Hepatocyte (in vitro differentiated cells): ENCODE measurements at regions not wholly inside any gene's neighbourhood (a gene's known extent, or its start where the extent isn't known, plus 50 kb on each side); places are given as distances from the start of the nearest gene placed in this dataset.

ENCODE experiments used
- DNase-seq: peaks from one replicate; pipeline ENCODE4 v3.0.0-alpha.2; 2016; ENCODE audit warnings: low spot score
- H2AFZ ChIP-seq: fragments of 200-600 bp; sonication (generic); 2 replicates; pipeline ENCODE4 v1.6.0; 2016; ENCODE audit warnings: antibody characterized with exemption, mild to moderate bottlenecking
- H3K27ac ChIP-seq: fragments of 200-600 bp; sonication (generic); 2 replicates; pipeline ENCODE4 v1.5.1; 2016; ENCODE audit warnings: mild to moderate bottlenecking
- H3K27me3 ChIP-seq: fragments of 200-600 bp; sonication (generic); 2 replicates; pipeline ENCODE4 v1.6.1; 2016
- H3K36me3 ChIP-seq: fragments of 200-600 bp; sonication (generic); replicated peaks from 2 replicates; pipeline ENCODE4 v1.5.1; 2016; ENCODE audit warnings: low read depth; ENCODE audit not compliant: insufficient read depth
- H3K4me1 ChIP-seq: fragments of 200-600 bp; sonication (generic); 2 replicates; pipeline ENCODE4 v1.5.1; 2016; ENCODE audit warnings: mild to moderate bottlenecking, moderate library complexity; ENCODE audit not compliant: insufficient read depth
- H3K4me2 ChIP-seq: fragments of 200-600 bp; sonication (generic); 2 replicates; pipeline ENCODE4 v1.6.0; 2016
- H3K4me3 ChIP-seq: fragments of 200-600 bp; sonication (generic); 2 replicates; pipeline ENCODE4 v1.5.1; 2016; ENCODE audit warnings: mild to moderate bottlenecking
- H3K79me2 ChIP-seq: fragments of 200-600 bp; sonication (generic); 2 replicates; pipeline ENCODE4 v1.6.0; 2017; ENCODE audit warnings: mild to moderate bottlenecking
- H3K9me2 ChIP-seq: fragments of 200-600 bp; sonication (generic); replicated peaks from 2 replicates; pipeline ENCODE4 v1.6.0; 2017; ENCODE audit warnings: mild to moderate bottlenecking; ENCODE audit not compliant: insufficient read depth
- H3K9me3 ChIP-seq: fragments of 200-600 bp; sonication (generic); 2 replicates; pipeline ENCODE4 v1.5.1; 2016; ENCODE audit warnings: low read depth, mild to moderate bottlenecking
- H4K20me1 ChIP-seq: fragments of 200-600 bp; sonication (generic); 2 replicates; pipeline ENCODE4 v1.6.0; 2016; ENCODE audit warnings: mild to moderate bottlenecking; ENCODE audit not compliant: insufficient read depth, poor library complexity, severe bottlenecking
- EZH2 ChIP-seq: fragments of 200-600 bp; sonication (generic); IDR thresholded peaks from 2 replicates; pipeline ENCODE4 v1.6.1; 2016; ENCODE audit warnings: antibody characterized with exemption, mild to moderate bottlenecking, borderline replicate concordance
- EZH2phosphoT487 ChIP-seq: fragments of 200-600 bp; sonication (generic); IDR thresholded peaks from one replicate; pipeline ENCODE4 v1.6.1; 2018; ENCODE audit warnings: antibody characterized with exemption, mild to moderate bottlenecking, low read depth, moderate library complexity; ENCODE audit not compliant: unreplicated experiment, severe bottlenecking
- WGBS: methylation state at CpG from one replicate; pipeline ENCODE4 v1.1.6; 2016; ENCODE audit warnings: low lambda C conversion rate; ENCODE audit errors: missing lambda C conversion rate; 5-methylcytosine and 5-hydroxymethylcytosine counted together
- TF ChIP-seq, protein P1 (sequence below): fragments of 200-600 bp; sonication (generic); IDR thresholded peaks from 2 replicates; pipeline ENCODE4 v1.5.1; 2016; ENCODE audit warnings: antibody characterized with exemption, mild to moderate bottlenecking; ENCODE audit not compliant: poor library complexity

DNA sequence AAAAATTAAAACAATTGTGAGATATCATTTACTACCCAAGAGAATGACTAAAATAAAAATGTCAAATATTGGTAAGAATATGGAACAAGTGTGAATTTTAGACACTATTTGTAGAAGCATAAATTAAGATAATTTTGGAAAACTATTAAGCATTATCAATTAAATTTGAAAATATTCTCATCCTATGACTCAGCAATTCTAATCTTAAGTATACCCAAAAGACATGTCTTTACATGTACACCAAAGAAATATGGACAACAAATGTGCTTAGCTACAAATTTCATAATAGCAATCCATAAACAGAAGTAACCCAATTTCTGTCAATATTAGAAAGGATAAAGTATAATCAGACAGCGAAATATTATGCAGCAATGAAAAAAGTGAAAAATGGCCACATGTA lies 1032.2 kb upstream of the SEMA6D start:
- Histone ChIP-seq H3K9me2 (no peaks in the 10 kb centered on the region), H3K36me3 (no peaks in the 10 kb centered on the region), H3K4me2 (no peak overlapping the region), H2AFZ (no peak overlapping the region), H3K9me3 (no peaks in the 10 kb centered on the region), H3K4me1 (no peaks in the 10 kb centered on the region), H3K27ac (no peak overlapping the region), H3K27me3 (no peaks in the 10 kb centered on the region), H3K79me2 (no peaks in the 10 kb centered on the region), H4K20me1 (no peaks in the 10 kb centered on the region), H3K4me3 (no peak overlapping the region)
- TF ChIP-seq, protein P1, sequence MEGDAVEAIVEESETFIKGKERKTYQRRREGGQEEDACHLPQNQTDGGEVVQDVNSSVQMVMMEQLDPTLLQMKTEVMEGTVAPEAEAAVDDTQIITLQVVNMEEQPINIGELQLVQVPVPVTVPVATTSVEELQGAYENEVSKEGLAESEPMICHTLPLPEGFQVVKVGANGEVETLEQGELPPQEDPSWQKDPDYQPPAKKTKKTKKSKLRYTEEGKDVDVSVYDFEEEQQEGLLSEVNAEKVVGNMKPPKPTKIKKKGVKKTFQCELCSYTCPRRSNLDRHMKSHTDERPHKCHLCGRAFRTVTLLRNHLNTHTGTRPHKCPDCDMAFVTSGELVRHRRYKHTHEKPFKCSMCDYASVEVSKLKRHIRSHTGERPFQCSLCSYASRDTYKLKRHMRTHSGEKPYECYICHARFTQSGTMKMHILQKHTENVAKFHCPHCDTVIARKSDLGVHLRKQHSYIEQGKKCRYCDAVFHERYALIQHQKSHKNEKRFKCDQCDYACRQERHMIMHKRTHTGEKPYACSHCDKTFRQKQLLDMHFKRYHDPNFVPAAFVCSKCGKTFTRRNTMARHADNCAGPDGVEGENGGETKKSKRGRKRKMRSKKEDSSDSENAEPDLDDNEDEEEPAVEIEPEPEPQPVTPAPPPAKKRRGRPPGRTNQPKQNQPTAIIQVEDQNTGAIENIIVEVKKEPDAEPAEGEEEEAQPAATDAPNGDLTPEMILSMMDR, result no peak
- no peak for TF ChIP-seq EZH2
- no peak for TF ChIP-seq EZH2phosphoT487
- DNase-seq, result no peak
- 38% methylated on average over 1 of the region's 1 CpG for WGBS

- H4K20me1 ChIP-seq, result no peaks in the 10 kb centered on the region
- H3K79me2 ChIP-seq, result no peaks in the 10 kb centered on the region
- no peak overlapping the region for H3K27ac ChIP-seq
- DNase-seq, result no peak
- H3K9me2 ChIP-seq, result no peaks in the 10 kb centered on the region
- 100% methylated on average over 1 of the region's 1 CpG for WGBS
- no peaks in the 10 kb centered on the region for H3K4me1 ChIP-seq
- H3K27me3 ChIP-seq, result no peaks in the 10 kb centered on the region
- no peak overlapping the region for H3K4me3 ChIP-seq
- TF ChIP-seq EZH2 (no peak), EZH2phosphoT487 (no peak)
- TF ChIP-seq, protein P1, result no peak
- no peak overlapping the region for H2AFZ ChIP-seq
- H3K9me3 ChIP-seq, result no peaks in the 10 kb centered on the region
- no peak overlapping the region for H3K4me2 ChIP-seq
- H3K36me3 ChIP-seq, result no peaks in the 10 kb centered on the region
These were observed 1031.6 kb upstream of the SEMA6D start for GRCh38 chr15:46685681-46686080.

DNA sequence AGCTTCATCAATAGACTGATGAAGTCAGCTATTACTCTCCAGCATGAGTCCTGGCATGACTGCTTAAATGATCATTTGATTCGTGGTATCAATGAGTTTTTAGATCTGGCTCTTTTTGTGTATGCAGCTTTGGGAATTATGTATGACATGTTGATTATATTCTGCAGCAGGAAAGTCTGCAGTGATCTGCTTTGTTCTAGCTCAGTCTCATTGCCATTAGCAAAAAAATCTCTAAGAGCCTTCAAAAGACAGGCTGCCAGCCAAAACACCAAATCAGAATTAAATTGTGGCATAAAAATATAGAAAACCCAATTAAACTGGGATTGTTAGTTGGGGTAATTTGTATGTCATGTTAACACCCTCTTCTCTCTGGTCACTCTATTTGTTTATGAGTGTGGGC lies 1021.0 kb upstream of the SEMA6D start:
- TF ChIP-seq EZH2phosphoT487 (no peak), EZH2 (no peak)
- TF ChIP-seq, protein P1, result no peak
- H3K4me1 ChIP-seq, result no peaks in the 10 kb centered on the region
- H3K27me3 ChIP-seq, result no peaks in the 10 kb centered on the region

DNA sequence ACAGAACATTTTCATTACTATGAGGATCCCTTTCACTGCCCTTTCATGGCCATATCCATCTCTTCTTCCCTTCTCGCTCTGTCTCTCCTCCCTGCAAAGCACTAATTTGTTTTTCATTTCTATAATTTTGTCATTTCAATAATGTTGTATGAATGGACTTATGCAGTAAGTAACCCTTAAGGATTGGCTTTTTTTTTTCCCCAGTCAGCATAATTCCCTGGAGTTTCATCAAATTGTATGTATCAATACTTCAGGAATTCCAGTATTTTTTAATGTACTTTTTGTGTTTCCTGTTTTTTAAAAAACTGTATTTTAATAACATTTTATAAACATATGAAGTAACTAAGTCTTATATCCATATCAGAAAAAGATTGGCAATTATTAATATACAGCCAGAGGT lies 1016.0 kb upstream of the SEMA6D start:
- DNase-seq, result no peak
- no peaks in the 10 kb centered on the region for H3K9me2 ChIP-seq
- H3K4me1 ChIP-seq, result no peaks in the 10 kb centered on the region
- no peak overlapping the region for H2AFZ ChIP-seq
- no peak overlapping the region for H3K27ac ChIP-seq
- no peak overlapping the region for H3K4me2 ChIP-seq
- H3K79me2 ChIP-seq, result no peaks in the 10 kb centered on the region
- H3K36me3 ChIP-seq, result no peaks in the 10 kb centered on the region
- H3K9me3 ChIP-seq, result no peaks in the 10 kb centered on the region
- H4K20me1 ChIP-seq, result no peaks in the 10 kb centered on the region
- no peaks in the 10 kb centered on the region for H3K27me3 ChIP-seq
- no peak for TF ChIP-seq EZH2phosphoT487
- TF ChIP-seq, protein P1, result no peak
- no peak for TF ChIP-seq EZH2
- 87% methylated on average over 1 of the region's 1 CpG for WGBS
- H3K4me3 ChIP-seq, result no peak overlapping the region

More for the DNA sequence above, 1021.0 kb upstream of the SEMA6D start:
- DNase-seq, result no peak
- 75% methylated on average over 1 of the region's 1 CpG for WGBS
- Histone ChIP-seq H3K9me3 (no peaks in the 10 kb centered on the region), H2AFZ (no peak overlapping the region), H3K36me3 (no peaks in the 10 kb centered on the region), H4K20me1 (no peaks in the 10 kb centered on the region), H3K9me2 (no peaks in the 10 kb centered on the region), H3K4me2 (no peak overlapping the region), H3K79me2 (no peaks in the 10 kb centered on the region), H3K4me3 (no peak overlapping the region), H3K27ac (no peak overlapping the region)
